SK-N-SH treated with all-trans-retinoic acid at 6 μM for 48 hours (cell line): ENCODE measurements at regions not wholly inside any gene's neighbourhood (a gene's known extent, or its start where the extent isn't known, plus 50 kb on each side); places are given as distances from the start of the nearest gene placed in this dataset.

ENCODE experiments used
- ATAC-seq: fragments of 200-7000 bp; cut with Tn5 transposase; 3 replicates; pipeline ENCODE4 v1.9.1; 2020; ENCODE audit warnings: mild to moderate bottlenecking, moderate library complexity
- ARNTL ChIP-seq: fragments of 450-650 bp; formaldehyde crosslinking; IDR thresholded peaks from 2 replicates; pipeline ENCODE4 v1.5.0; 2020; ENCODE audit warnings: low read depth, mild to moderate bottlenecking, moderate library complexity, borderline replicate concordance
- BACH2 ChIP-seq: fragments of 250-450 bp; sonication (Bioruptor Pico); IDR thresholded peaks from 2 replicates; pipeline ENCODE4 v1.9.0; 2021; ENCODE audit warnings: mild to moderate bottlenecking, borderline replicate concordance
- CREB5 ChIP-seq: fragments of 250-450 bp; sonication (Bioruptor Pico); IDR thresholded peaks from 2 replicates; pipeline ENCODE4 v1.5.1; 2020; ENCODE audit warnings: low read depth, mild to moderate bottlenecking, moderate library complexity
- CSDC2 ChIP-seq: fragments of 250-450 bp; sonication (Bioruptor Pico); IDR thresholded peaks from 2 replicates; pipeline ENCODE4 v1.5.0; 2020; ENCODE audit warnings: mild to moderate bottlenecking, moderate library complexity
- CSRNP3 ChIP-seq: fragments of 250-450 bp; sonication (Bioruptor Pico); IDR thresholded peaks from 2 replicates; pipeline ENCODE4 v1.5.1; 2021; ENCODE audit warnings: mild to moderate bottlenecking, moderate library complexity
- ISL1 ChIP-seq: fragments of 250-450 bp; sonication (Bioruptor Pico); IDR thresholded peaks from 2 replicates; pipeline ENCODE4 v2.1.2; 2022; ENCODE audit warnings: mild to moderate bottlenecking, moderate library complexity
- OSR1 ChIP-seq: fragments of 250-450 bp; sonication (Bioruptor Pico); IDR thresholded peaks from 2 replicates; pipeline ENCODE4 v1.8.0; 2022; ENCODE audit warnings: moderate library complexity, mild to moderate bottlenecking, inconsistent platforms
- PPARA ChIP-seq: fragments of 250-450 bp; sonication (Bioruptor Pico); IDR thresholded peaks from 2 replicates; pipeline ENCODE4 v1.5.0; 2020; ENCODE audit warnings: mild to moderate bottlenecking, borderline replicate concordance
- TCF4 ChIP-seq: fragments of 250-450 bp; sonication (Bioruptor Pico); IDR thresholded peaks from 2 replicates; pipeline ENCODE4 v1.8.0; 2021; ENCODE audit warnings: mild to moderate bottlenecking, moderate library complexity, borderline replicate concordance
- TOX ChIP-seq: fragments of 250-450 bp; sonication (Bioruptor Pico); IDR thresholded peaks from 2 replicates; pipeline ENCODE4 v1.8.0; 2021; ENCODE audit warnings: mild to moderate bottlenecking, moderate library complexity, borderline replicate concordance
- ZFP3 ChIP-seq: fragments of 250-450 bp; sonication (Bioruptor Pico); IDR thresholded peaks from 2 replicates; pipeline ENCODE4 v1.5.0; 2020; ENCODE audit warnings: mild to moderate bottlenecking, moderate library complexity
- ZFP30 ChIP-seq: fragments of 450-650 bp; formaldehyde crosslinking; IDR thresholded peaks from 2 replicates; pipeline ENCODE4 v1.5.0; 2022; ENCODE audit warnings: mild to moderate bottlenecking, moderate library complexity
- ZNF565 ChIP-seq: fragments of 450-650 bp; formaldehyde crosslinking; conservative IDR thresholded peaks from 2 replicates; pipeline ENCODE4 v1.5.0; 2020; ENCODE audit warnings: low read depth, mild to moderate bottlenecking, moderate library complexity
- ZNF70 ChIP-seq: fragments of 450-650 bp; formaldehyde crosslinking; IDR thresholded peaks from 2 replicates; pipeline ENCODE4 v1.5.0; 2020; ENCODE audit warnings: mild to moderate bottlenecking, moderate library complexity
- TF ChIP-seq, protein P1 (sequence below): fragments of 250-450 bp; sonication (Bioruptor Pico); IDR thresholded peaks from 2 replicates; pipeline ENCODE4 v1.8.0; 2021; ENCODE audit warnings: low read depth, mild to moderate bottlenecking, moderate library complexity, borderline replicate concordance
- TF ChIP-seq, protein P2 (sequence below): fragments of 250-450 bp; sonication (Bioruptor Pico); IDR thresholded peaks from 2 replicates; pipeline ENCODE4 v1.8.0; 2020; ENCODE audit warnings: mild to moderate bottlenecking, moderate library complexity, borderline replicate concordance

- TF ChIP-seq CREB5 (no peak), ZFP3 (no peak), CSDC2 (no peak), PPARA (CRISPR knock-in tag) (no peak)
Observed at GRCh38 chr9:88746743-88747398, 211.9 kb downstream of the NXNL2 start (continued).

DNA sequence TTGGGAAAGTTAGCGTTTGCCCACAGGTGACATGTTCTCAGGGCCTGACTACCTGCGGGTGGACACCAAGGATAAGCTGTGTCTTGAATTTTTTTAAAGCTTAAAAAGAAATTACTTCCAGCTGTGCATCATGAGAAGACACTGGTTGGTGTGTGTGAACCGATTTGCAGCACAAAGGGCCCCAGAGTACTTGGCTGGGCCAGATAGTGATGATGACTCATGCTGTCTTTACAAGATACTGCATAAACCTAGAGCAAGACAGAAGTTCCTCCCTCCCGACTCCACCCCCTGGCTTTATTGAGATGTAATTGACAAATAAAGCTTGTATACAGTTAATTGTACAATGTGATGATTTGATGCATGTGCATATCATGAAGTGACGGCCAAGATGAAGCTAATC is 212.8 kb downstream of the NXNL2 start:
- no peak for TF ChIP-seq CREB5
- peak; percentile 82 for ATAC-seq

DNA sequence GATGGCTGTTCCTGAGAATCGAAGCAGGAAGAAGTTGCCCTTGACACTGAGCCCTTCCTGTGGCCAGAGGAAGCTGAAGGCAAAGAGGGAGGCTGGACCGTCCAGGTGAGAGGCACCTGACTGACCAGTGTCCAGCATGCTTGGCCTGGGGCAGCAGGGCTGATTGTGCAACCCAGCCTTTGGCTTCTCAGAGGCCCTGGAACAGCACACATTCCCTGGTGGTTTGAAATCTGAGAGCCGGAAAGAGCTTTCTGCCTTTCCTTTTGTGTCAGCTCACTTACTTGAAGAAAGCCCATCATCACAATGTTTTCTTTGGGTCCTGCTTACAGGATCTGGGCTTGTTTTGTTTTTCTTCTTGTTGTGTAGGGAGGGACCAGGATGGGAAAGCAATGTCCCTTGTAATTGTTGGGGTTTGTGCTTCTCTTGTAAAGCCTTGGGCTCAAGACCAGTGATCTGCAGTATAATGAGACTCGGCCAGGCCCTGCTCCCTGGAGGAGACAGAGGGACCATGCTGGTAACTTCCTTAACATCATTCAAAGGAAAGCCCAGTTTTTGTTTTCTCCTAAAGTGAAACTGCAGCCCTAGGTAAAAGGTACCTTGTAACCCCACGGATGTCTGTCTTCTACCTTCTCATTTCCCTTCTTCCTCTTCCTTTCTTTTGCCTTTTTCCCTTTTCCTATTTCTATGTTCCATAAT is 213.7 kb downstream of the NXNL2 start:
- TF ChIP-seq OSR1 (no peak), ZNF565 (CRISPR knock-in tag) (no peak), CSDC2 (no peak), CREB5 (no peak)
- no peak for ATAC-seq

DNA sequence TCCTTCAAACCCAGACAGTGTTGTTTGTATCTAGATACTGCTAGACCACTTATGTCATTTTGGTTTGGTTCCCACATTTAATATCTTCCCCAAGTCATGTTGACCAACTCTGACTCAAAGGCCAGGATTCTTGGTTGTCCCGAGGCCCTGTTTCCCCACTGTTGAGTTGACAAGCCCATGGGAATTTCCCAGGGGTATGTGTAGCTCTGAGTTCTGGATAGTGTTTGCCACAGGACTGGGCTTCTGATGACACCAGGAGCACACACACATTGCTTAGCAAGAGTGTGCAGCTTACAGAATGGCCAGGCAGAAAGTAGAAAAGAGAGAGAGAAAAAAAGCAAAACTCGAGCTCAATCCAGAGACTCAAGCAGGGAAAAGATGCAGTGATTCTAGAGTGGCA is 214.4 kb downstream of the NXNL2 start:
- no peak for ATAC-seq
- TF ChIP-seq ZFP3 (no peak), ZFP30 (CRISPR knock-in tag) (no peak), TCF4 (no peak), CREB5 (no peak), CSRNP3 (CRISPR knock-in tag) (no peak), ZNF70 (CRISPR knock-in tag) (no peak), OSR1 (no peak), ISL1 (no peak), ZNF565 (CRISPR knock-in tag) (no peak), TOX (CRISPR knock-in tag) (no peak), BACH2 (no peak), CSDC2 (no peak), ARNTL (CRISPR knock-in tag) (no peak)
- TF ChIP-seq, protein P1, sequence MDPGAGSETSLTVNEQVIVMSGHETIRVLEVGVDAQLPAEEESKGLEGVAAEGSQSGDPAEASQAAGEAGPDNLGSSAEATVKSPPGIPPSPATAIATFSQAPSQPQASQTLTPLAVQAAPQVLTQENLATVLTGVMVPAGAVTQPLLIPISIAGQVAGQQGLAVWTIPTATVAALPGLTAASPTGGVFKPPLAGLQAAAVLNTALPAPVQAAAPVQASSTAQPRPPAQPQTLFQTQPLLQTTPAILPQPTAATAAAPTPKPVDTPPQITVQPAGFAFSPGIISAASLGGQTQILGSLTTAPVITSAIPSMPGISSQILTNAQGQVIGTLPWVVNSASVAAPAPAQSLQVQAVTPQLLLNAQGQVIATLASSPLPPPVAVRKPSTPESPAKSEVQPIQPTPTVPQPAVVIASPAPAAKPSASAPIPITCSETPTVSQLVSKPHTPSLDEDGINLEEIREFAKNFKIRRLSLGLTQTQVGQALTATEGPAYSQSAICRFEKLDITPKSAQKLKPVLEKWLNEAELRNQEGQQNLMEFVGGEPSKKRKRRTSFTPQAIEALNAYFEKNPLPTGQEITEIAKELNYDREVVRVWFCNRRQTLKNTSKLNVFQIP (CRISPR knock-in tag), result no peak
- TF ChIP-seq, protein P2, sequence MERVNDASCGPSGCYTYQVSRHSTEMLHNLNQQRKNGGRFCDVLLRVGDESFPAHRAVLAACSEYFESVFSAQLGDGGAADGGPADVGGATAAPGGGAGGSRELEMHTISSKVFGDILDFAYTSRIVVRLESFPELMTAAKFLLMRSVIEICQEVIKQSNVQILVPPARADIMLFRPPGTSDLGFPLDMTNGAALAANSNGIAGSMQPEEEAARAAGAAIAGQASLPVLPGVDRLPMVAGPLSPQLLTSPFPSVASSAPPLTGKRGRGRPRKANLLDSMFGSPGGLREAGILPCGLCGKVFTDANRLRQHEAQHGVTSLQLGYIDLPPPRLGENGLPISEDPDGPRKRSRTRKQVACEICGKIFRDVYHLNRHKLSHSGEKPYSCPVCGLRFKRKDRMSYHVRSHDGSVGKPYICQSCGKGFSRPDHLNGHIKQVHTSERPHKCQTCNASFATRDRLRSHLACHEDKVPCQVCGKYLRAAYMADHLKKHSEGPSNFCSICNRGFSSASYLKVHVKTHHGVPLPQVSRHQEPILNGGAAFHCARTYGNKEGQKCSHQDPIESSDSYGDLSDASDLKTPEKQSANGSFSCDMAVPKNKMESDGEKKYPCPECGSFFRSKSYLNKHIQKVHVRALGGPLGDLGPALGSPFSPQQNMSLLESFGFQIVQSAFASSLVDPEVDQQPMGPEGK, result no peak
